ENCODE measurements at regions not wholly inside any gene's neighbourhood (a gene's known extent, or its start where the extent isn't known, plus 50 kb on each side); places are given as distances from the start of the nearest gene placed in this dataset.

- Mint-ChIP-seq H3K9me3 (no peaks in the 10 kb centered on the region), H3K27ac (no peak overlapping the region), H3K36me3 (no peaks in the 10 kb centered on the region)
- DNase-seq (ENCODE audit: low spot score in 2 of 2) = no peak
- ATAC-seq = no peak
Observed at GRCh38 chr16:66064801-66065530, 301.5 kb upstream of the CDH5 start.

- Mint-ChIP-seq H3K9me3 (peaks cover 0 to 6% of the 10 kb centered on the region in 2 donors), H3K27ac (no peak overlapping the region), H3K36me3 (no peaks in the 10 kb centered on the region)
- no peak for DNase-seq (ENCODE audit: low spot score in 2 of 2)
- no peak for ATAC-seq
Observed at GRCh38 chr16:66058832-66059231, 307.7 kb upstream of the CDH5 start.

- no peaks in the 10 kb centered on the region for H3K36me3 Mint-ChIP-seq
- DNase-seq (ENCODE audit: low spot score in 2 of 2) (no peak), ATAC-seq (no peak)
- no peak overlapping the region for H3K27ac Mint-ChIP-seq
- peaks cover 0 to 6% of the 10 kb centered on the region in 2 donors for H3K9me3 Mint-ChIP-seq
Observed at GRCh38 chr16:66058172-66058691, 308.3 kb upstream of the CDH5 start.

GRCh38 chr16:66057057-66057456 is 309.4 kb upstream of the CDH5 start:
- H3K27ac Mint-ChIP-seq = no peak overlapping the region
- peaks cover 0 to 6% of the 10 kb centered on the region in 2 donors for H3K9me3 Mint-ChIP-seq
- no peaks in the 10 kb centered on the region for H3K36me3 Mint-ChIP-seq
- no peak for ATAC-seq
- no peak for DNase-seq (ENCODE audit: low spot score in 2 of 2)

- no peak overlapping the region for H3K27ac Mint-ChIP-seq
- no peak for DNase-seq (ENCODE audit: low spot score in 2 of 2)
- H3K36me3 Mint-ChIP-seq = no peaks in the 10 kb centered on the region
- H3K9me3 Mint-ChIP-seq = peaks cover 0 to 2% of the 10 kb centered on the region in 2 donors
- ATAC-seq = no peak
Observed at GRCh38 chr16:66054095-66054494, 312.4 kb upstream of the CDH5 start.

GRCh38 chr16:66052745-66053144 is 313.7 kb upstream of the CDH5 start:
- no peak for DNase-seq (ENCODE audit: low spot score in 2 of 2)
- H3K9me3 Mint-ChIP-seq = no peaks in the 10 kb centered on the region

GRCh38 chr16:66050991-66051390 is 315.5 kb upstream of the CDH5 start:
- Mint-ChIP-seq H3K27ac (no peak overlapping the region), H3K9me3 (no peaks in the 10 kb centered on the region), H3K36me3 (no peaks in the 10 kb centered on the region)
- DNase-seq (ENCODE audit: low spot score in 2 of 2) (no peak), ATAC-seq (no peak)

More at GRCh38 chr16:66052745-66053144, 313.7 kb upstream of the CDH5 start:
- no peaks in the 10 kb centered on the region for H3K36me3 Mint-ChIP-seq
- H3K27ac Mint-ChIP-seq = no peak overlapping the region
- no peak for ATAC-seq

GRCh38 chr16:66049865-66050264 is 316.6 kb upstream of the CDH5 start:
- H3K36me3 Mint-ChIP-seq = no peaks in the 10 kb centered on the region
- DNase-seq (ENCODE audit: low spot score in 2 of 2) = no peak
- no peaks in the 10 kb centered on the region for H3K9me3 Mint-ChIP-seq

GRCh38 chr16:66045626-66046025 is 320.9 kb upstream of the CDH5 start:
- no peak for ATAC-seq
- DNase-seq (ENCODE audit: low spot score in 2 of 2) = no peak
- H3K27ac Mint-ChIP-seq = no peak overlapping the region
- H3K36me3 Mint-ChIP-seq = no peaks in the 10 kb centered on the region
- H3K9me3 Mint-ChIP-seq = no peaks in the 10 kb centered on the region

More at GRCh38 chr16:66049865-66050264, 316.6 kb upstream of the CDH5 start:
- no peak for ATAC-seq
- no peak overlapping the region for H3K27ac Mint-ChIP-seq

GRCh38 chr16:66044556-66044955 is 321.9 kb upstream of the CDH5 start:
- DNase-seq (ENCODE audit: low spot score in 2 of 2) (no peak), ATAC-seq (no peak)
- Mint-ChIP-seq H3K36me3 (no peaks in the 10 kb centered on the region), H3K27ac (no peak overlapping the region), H3K9me3 (no peaks in the 10 kb centered on the region)

- no peak for ATAC-seq
- Mint-ChIP-seq H3K36me3 (no peaks in the 10 kb centered on the region), H3K27ac (no peak overlapping the region), H3K9me3 (no peaks in the 10 kb centered on the region)
- DNase-seq (ENCODE audit: low spot score in 2 of 2) = no peak
Observed at GRCh38 chr16:66044089-66044488, 322.4 kb upstream of the CDH5 start.

- no peaks in the 10 kb centered on the region for H3K9me3 Mint-ChIP-seq
- no peak for DNase-seq (ENCODE audit: low spot score in 2 of 2)
- no peaks in the 10 kb centered on the region for H3K36me3 Mint-ChIP-seq
- no peak overlapping the region for H3K27ac Mint-ChIP-seq
- no peak for ATAC-seq
Observed at GRCh38 chr16:66043326-66043725, 323.2 kb upstream of the CDH5 start.

- no peaks in the 10 kb centered on the region for H3K9me3 Mint-ChIP-seq
- ATAC-seq (no peak), DNase-seq (ENCODE audit: low spot score in 2 of 2) (no peak)
- H3K27ac Mint-ChIP-seq = no peak overlapping the region
- no peaks in the 10 kb centered on the region for H3K36me3 Mint-ChIP-seq
Observed at GRCh38 chr16:66042341-66042740, 324.1 kb upstream of the CDH5 start.

GRCh38 chr16:66041907-66042306 is 324.6 kb upstream of the CDH5 start:
- ATAC-seq (no peak), DNase-seq (ENCODE audit: low spot score in 2 of 2) (no peak)
- Mint-ChIP-seq H3K36me3 (no peaks in the 10 kb centered on the region), H3K27ac (no peak overlapping the region), H3K9me3 (no peaks in the 10 kb centered on the region)

- ATAC-seq (no peak), DNase-seq (ENCODE audit: low spot score in 2 of 2) (no peak)
- Mint-ChIP-seq H3K27ac (no peak overlapping the region), H3K36me3 (no peaks in the 10 kb centered on the region), H3K9me3 (no peaks in the 10 kb centered on the region)
Observed at GRCh38 chr16:66039793-66040192, 326.7 kb upstream of the CDH5 start.

GRCh38 chr16:66036793-66037715 is 329.4 kb upstream of the CDH5 start:
- H3K36me3 Mint-ChIP-seq = no peaks in the 10 kb centered on the region
- no peaks in the 10 kb centered on the region for H3K9me3 Mint-ChIP-seq

GRCh38 chr16:66036184-66036583 is 330.3 kb upstream of the CDH5 start:
- DNase-seq (ENCODE audit: low spot score in 2 of 2) = no peak
- ATAC-seq = no peak
- Mint-ChIP-seq H3K9me3 (no peaks in the 10 kb centered on the region), H3K27ac (no peak overlapping the region), H3K36me3 (no peaks in the 10 kb centered on the region)

More at GRCh38 chr16:66036793-66037715, 329.4 kb upstream of the CDH5 start:
- no peak overlapping the region for H3K27ac Mint-ChIP-seq
- no peak for ATAC-seq
- DNase-seq (ENCODE audit: low spot score in 2 of 2) = no peak
